Activated CD4-positive, alpha-beta T cell treated with anti-CD3 and anti-CD28 coated beads, Interleukin-2, Interleukin-6, amounts not matched to agents 100 ng/mL and 50 ng/mL, durations not matched to agents 16 hours and 8 hours (primary cell): ENCODE measurements at regions not wholly inside any gene's neighbourhood (a gene's known extent, or its start where the extent isn't known, plus 50 kb on each side); places are given as distances from the start of the nearest gene placed in this dataset.
"Not testable (repeated sequence)": the region's sequence is repeated elsewhere in the genome, so short reads cannot be mapped to it uniquely, and the experiment has no call there.

Experiments
- DNase-seq: peaks from one replicate; pipeline ENCODE4 v3.0.0-alpha.2; 2020

GRCh38 chr4:138420471-138420870 is 178.3 kb upstream of the SLC7A11 start:
- no peak for DNase-seq

GRCh38 chr4:138414202-138414601 is 172.1 kb upstream of the SLC7A11 start:
- DNase-seq, result no peak

GRCh38 chr4:138413273-138413672 is 171.1 kb upstream of the SLC7A11 start:
- no peak for DNase-seq

GRCh38 chr4:138412847-138413246 is 170.7 kb upstream of the SLC7A11 start:
- DNase-seq, result no peak

GRCh38 chr4:138410266-138410665 is 168.1 kb upstream of the SLC7A11 start:
- DNase-seq, result no peak

- no peak for DNase-seq
Observed at GRCh38 chr4:138409670-138410069, 167.5 kb upstream of the SLC7A11 start.

GRCh38 chr4:138408758-138409157 is 166.6 kb upstream of the SLC7A11 start:
- DNase-seq, result no peak

- no peak for DNase-seq
Observed at GRCh38 chr4:138407329-138407728, 165.2 kb upstream of the SLC7A11 start.

- no peak for DNase-seq
Observed at GRCh38 chr4:138406876-138407275, 164.7 kb upstream of the SLC7A11 start.

GRCh38 chr4:138405934-138406567 is 163.9 kb upstream of the SLC7A11 start:
- DNase-seq, result no peak

GRCh38 chr4:138405466-138405891 is 163.3 kb upstream of the SLC7A11 start:
- no peak for DNase-seq

- DNase-seq, result no peak
Observed at GRCh38 chr4:138404801-138405200, 162.7 kb upstream of the SLC7A11 start.

GRCh38 chr4:138404251-138404650 is 162.1 kb upstream of the SLC7A11 start:
- no peak for DNase-seq

- DNase-seq, result no peak
Observed at GRCh38 chr4:138401334-138401733, 159.2 kb upstream of the SLC7A11 start.

- no peak for DNase-seq
Observed at GRCh38 chr4:138400543-138400942, 158.4 kb upstream of the SLC7A11 start.

GRCh38 chr4:138400066-138400465 is 157.9 kb upstream of the SLC7A11 start:
- no peak for DNase-seq

GRCh38 chr4:138399081-138399480 is 156.9 kb upstream of the SLC7A11 start:
- no peak for DNase-seq

GRCh38 chr4:138398322-138398721 is 156.2 kb upstream of the SLC7A11 start:
- no peak for DNase-seq

- DNase-seq, result no peak
Observed at GRCh38 chr4:138393886-138394610, 151.9 kb upstream of the SLC7A11 start.

GRCh38 chr4:138392751-138393308 is 150.7 kb upstream of the SLC7A11 start:
- no peak for DNase-seq

GRCh38 chr4:138389976-138390685 is 148.0 kb upstream of the SLC7A11 start:
- no peak for DNase-seq

GRCh38 chr4:138374947-138375346 is 132.8 kb upstream of the SLC7A11 start:
- no peak for DNase-seq

GRCh38 chr4:138367942-138368341 is 125.8 kb upstream of the SLC7A11 start:
- no peak for DNase-seq

- DNase-seq, result not testable (repeated sequence)
Observed at GRCh38 chr4:138352446-138352845, 110.3 kb upstream of the SLC7A11 start.
